GM12875 (cell line): ENCODE measurements at regions not wholly inside any gene's neighbourhood (a gene's known extent, or its start where the extent isn't known, plus 50 kb on each side); places are given as distances from the start of the nearest gene placed in this dataset.

Source experiments
- H3K4me3 ChIP-seq: one replicate; pipeline ENCODE4 v1.5.1; 2011; ENCODE audit warnings: low read depth, low read length, control low read depth
- TF ChIP-seq, protein P1 (sequence below): IDR thresholded peaks from 2 replicates; pipeline ENCODE4 v1.5.1; 2011; ENCODE audit warnings: low read depth, mild to moderate bottlenecking, control low read depth, inconsistent platforms, low read length, moderate library complexity, borderline replicate concordance; ENCODE audit not compliant: insufficient read depth

DNA sequence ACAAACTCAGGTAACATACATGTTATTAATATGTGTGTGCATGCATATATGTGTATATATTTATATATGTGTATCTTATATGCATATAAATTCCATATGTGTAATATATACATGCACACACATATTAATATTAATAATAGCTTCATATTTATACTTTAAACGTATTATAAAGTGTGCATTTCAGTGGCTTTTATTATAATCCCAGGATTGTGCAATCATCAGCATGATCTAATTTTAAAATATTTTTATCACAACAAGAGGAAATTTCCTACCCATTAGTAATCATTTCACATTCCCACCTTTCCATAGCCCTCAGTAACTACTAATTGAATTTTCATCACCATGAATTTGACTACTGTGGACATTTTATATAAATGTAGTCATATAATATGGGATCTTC, 2211.9 kb upstream of the TENM3 start:
- H3K4me3 ChIP-seq: no peak overlapping the region
- TF ChIP-seq, protein P1, sequence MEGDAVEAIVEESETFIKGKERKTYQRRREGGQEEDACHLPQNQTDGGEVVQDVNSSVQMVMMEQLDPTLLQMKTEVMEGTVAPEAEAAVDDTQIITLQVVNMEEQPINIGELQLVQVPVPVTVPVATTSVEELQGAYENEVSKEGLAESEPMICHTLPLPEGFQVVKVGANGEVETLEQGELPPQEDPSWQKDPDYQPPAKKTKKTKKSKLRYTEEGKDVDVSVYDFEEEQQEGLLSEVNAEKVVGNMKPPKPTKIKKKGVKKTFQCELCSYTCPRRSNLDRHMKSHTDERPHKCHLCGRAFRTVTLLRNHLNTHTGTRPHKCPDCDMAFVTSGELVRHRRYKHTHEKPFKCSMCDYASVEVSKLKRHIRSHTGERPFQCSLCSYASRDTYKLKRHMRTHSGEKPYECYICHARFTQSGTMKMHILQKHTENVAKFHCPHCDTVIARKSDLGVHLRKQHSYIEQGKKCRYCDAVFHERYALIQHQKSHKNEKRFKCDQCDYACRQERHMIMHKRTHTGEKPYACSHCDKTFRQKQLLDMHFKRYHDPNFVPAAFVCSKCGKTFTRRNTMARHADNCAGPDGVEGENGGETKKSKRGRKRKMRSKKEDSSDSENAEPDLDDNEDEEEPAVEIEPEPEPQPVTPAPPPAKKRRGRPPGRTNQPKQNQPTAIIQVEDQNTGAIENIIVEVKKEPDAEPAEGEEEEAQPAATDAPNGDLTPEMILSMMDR: no peak

DNA sequence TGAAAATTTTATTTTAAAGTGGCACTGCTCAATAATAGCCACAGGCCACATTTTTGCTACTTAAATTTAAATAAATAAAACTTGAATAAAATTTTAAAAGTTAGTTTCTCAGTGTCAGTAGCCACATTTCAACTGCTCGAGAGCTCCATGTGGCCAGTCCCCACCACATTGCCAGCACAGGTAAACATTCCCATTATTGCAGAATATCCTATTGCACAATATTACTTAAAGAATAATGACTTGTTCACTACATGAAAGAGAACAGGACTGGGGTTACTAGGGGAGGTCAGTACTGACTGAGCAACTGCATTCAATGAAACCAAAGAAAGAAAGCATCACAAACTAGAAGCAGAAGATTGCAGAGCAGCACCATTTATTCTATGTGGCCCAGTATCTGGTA, 2201.6 kb upstream of the TENM3 start:
- H3K4me3 ChIP-seq: no peak overlapping the region
- TF ChIP-seq, protein P1: no peak

DNA sequence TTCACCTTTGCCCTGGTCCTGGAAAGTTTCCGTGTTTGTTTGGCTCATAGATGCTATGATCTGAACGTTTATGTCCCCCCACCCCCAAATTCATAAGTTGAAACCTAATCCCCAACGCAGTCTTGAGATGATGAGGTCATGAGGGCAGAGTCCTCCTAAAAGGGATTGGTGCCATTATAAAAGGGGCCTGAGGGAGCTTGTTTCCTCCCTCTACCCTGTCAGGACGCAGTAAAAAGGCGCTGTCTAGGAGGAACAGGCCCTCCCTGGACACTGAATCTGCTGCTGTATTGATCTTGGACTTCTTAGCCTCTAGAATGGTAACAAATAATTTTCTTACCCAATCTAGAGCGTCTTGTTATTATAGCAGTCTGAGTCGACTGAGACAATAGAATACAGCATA, 2190.6 kb upstream of the TENM3 start:
- TF ChIP-seq, protein P1: no peak
- no peak overlapping the region for H3K4me3 ChIP-seq

DNA sequence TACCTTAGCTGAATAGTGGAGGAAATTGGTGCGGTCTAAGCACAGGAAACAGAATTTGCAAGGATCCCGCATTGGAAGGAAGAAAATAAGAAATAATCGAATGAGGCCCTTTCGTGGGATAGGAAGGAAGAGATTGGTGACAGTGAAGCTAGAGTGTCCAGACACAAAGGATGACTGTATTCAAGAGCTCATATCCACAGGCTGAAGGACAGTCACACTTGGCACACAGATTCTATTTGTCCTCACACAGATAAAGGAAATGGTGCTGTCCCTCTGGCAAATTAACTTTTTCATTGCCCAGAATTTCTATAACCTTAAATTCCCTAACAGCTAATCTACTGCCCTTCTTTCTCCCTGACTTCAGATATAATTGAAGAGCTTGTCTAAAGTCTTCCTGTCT, 2188.9 kb upstream of the TENM3 start:
- H3K4me3 ChIP-seq: no peak overlapping the region
- TF ChIP-seq, protein P1: no peak

DNA sequence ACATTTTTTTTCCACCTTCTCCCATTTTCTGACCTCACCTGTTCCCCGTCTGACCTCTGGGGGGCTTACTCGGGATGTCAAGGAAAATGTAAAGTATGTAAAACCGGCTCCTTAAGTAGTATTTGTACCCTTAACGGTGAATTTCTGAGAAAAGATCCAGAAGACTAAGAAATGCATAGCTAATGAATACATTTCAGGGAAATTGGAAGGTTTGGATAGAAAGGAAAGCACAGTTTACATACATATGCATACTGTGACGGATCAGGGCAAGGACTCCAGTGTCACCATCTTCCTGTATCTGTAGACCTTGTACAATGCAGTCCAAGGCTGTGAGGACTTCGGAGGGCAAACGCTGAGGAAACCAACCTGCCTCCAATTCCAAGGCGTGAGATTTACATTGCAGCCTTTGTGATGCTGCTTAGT, 2185.9 kb upstream of the TENM3 start:
- TF ChIP-seq, protein P1: 0 out of 2 replicates have a peak, but pooled peaks have one; percentile 29
- H3K4me3 ChIP-seq: no peak overlapping the region

DNA sequence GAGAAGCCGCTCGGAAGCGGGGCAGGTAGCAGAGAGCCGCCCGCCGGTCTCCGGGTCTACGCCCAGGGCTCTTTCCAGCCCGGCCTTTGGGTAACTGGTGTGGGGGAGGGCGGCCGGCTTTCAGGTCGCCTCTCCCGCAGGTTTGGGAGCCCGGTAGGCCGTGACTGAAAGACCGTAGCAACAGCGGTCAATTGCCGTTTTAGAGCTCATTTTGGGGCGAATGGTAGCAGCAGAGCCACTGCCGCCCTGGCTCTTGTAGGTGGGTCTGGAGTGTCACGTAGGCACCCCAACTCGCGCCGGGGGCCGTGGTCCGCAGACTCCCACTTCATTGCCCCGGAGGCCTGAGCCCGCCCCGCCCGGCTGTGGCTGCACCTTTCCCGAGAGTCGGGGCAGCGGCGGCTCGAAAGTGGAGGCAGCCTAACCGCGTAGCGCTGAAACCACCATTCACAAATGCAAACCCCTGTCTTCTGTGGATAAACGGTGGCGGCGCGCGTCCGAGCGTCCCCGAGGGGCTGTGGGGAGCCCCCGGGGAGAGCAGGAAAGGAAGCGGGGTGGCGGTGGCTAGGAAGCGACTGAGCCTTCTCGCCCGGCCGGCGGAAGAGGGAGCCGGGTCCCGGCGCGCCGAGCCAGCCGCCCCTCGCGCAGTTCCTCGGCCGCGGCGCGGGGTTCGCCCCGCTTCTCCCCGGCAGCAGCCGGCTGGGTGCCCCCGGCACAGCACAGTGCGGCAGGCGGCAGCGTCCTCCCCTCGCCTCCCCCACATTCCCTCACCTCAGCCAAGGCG, 2185.1 kb upstream of the TENM3 start:
- peak overlapping the region; percentile 33 for H3K4me3 ChIP-seq
- TF ChIP-seq, protein P1: no peak

DNA sequence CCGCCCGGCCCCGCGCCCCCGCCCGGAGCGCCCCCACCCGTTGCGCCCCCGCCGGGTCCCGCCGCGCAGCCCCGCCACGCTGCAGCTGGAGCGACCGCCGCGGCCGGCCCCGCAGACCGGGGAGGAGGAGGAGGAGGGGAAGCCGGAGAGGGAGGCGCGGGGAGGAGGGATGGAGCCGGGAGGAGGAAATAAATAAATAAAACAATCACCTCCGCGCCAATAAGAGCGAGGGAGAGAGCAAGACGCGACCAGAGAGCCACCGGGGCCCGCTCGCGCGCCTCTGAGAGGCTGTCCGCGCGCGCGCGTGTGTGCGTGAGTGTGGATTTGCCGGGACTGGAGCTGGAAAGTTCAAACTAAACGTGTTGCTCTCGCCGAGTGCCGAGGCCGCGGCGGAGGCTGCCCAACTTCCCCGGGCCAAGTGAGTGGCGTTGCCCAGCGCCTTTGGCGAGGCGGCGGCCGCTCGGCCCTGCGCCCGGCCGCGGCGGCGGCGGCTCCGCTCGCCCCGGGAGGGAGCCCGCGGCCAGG, 2184.4 kb upstream of the TENM3 start:
- H3K4me3 ChIP-seq: no peak overlapping the region
- TF ChIP-seq, protein P1: no peak
